ENCODE measurements at regions not wholly inside any gene's neighbourhood (a gene's known extent, or its start where the extent isn't known, plus 50 kb on each side); places are given as distances from the start of the nearest gene placed in this dataset.
"Not testable (repeated sequence)": the region's sequence is repeated elsewhere in the genome, so short reads cannot be mapped to it uniquely, and the experiment has no call there.

DNA sequence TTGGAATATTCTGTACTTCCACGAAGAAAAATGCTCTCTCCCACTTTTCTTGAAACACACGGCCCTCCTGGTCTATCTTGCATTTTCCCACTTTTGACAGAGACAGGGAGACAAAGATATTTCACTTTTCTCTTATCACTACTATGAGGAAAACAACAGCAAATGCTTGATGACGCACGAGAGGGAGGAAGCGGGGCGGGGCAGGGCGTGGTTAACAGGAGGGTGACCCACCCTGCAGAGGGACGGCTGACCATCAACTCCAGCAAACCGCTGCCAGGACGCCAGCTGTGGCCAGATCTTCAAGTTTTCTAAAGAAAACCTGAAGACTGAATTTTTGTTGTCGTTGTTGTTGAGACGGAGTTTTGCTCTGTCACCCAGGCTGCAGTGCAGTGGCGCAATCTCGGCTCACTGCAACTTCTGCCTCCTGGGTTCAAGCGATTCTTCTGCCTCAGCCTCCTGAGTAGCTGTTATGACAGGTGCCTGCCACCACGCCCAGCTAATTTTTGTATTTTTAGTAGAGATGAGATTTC, 63.8 kb downstream of the NSUN5 start:
- TF ChIP-seq, protein P1, sequence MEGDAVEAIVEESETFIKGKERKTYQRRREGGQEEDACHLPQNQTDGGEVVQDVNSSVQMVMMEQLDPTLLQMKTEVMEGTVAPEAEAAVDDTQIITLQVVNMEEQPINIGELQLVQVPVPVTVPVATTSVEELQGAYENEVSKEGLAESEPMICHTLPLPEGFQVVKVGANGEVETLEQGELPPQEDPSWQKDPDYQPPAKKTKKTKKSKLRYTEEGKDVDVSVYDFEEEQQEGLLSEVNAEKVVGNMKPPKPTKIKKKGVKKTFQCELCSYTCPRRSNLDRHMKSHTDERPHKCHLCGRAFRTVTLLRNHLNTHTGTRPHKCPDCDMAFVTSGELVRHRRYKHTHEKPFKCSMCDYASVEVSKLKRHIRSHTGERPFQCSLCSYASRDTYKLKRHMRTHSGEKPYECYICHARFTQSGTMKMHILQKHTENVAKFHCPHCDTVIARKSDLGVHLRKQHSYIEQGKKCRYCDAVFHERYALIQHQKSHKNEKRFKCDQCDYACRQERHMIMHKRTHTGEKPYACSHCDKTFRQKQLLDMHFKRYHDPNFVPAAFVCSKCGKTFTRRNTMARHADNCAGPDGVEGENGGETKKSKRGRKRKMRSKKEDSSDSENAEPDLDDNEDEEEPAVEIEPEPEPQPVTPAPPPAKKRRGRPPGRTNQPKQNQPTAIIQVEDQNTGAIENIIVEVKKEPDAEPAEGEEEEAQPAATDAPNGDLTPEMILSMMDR (IDR thresholded peaks at IDR 0.05; ENCODE audit: poor library complexity): not testable (repeated sequence)
- not testable (repeated sequence) for TF ChIP-seq EZH2phosphoT487 (IDR thresholded peaks at IDR 0.05; ENCODE audit: low read depth, severe bottlenecking, unreplicated experiment)
